KG1 (cell line): ENCODE measurements at regions not wholly inside any gene's neighbourhood (a gene's known extent, or its start where the extent isn't known, plus 50 kb on each side); places are given as distances from the start of the nearest gene placed in this dataset.

ENCODE experiments used
- DNase-seq: peaks from one replicate; lab custom pipeline; 2025; lab: John Stamatoyannopoulos, UW

DNA sequence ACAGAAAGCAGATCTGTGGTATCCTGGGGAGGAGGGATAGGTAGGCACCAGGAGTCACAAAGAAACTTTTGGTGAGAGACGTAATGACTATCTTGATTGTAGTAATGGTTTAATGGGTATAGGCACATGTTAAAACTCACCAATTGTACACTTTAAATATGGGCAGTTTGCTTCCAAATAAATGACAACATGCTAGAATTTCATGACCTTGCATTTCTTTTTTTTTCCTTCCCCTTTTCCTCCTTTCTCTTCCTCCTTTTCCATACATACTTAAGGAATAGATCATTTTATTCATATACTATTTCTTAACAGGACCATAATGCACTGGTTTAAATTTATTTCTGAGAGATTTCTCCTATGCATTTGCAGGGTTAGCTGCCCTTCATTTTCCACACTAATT lies 341.8 kb downstream of the TMEM182 start:
- no peak for DNase-seq

DNA sequence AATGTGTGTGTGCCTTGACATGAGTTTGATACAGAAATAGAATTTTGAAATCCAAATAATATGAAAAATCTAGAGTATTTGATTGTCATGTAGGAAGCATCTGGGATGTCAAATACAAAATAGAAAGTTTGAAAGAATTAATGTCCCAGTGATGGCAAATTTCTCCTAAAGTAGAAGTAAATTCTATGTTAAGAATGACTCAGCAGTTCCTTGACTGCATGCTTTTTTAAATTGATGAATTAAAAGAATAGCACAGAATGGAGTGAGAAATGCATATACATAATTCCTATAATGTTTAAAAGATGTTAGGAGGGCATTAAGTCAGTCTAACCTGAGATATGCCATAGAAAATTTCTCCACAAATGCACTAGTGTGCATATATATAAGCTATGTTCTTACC lies 357.5 kb downstream of the TMEM182 start:
- no peak for DNase-seq

GRCh38 chr2:103121106-103121505 lies 359.3 kb downstream of the TMEM182 start:
- DNase-seq = no peak

- DNase-seq = no peak
Observed at GRCh38 chr2:103123516-103123915, 361.7 kb downstream of the TMEM182 start.

DNA sequence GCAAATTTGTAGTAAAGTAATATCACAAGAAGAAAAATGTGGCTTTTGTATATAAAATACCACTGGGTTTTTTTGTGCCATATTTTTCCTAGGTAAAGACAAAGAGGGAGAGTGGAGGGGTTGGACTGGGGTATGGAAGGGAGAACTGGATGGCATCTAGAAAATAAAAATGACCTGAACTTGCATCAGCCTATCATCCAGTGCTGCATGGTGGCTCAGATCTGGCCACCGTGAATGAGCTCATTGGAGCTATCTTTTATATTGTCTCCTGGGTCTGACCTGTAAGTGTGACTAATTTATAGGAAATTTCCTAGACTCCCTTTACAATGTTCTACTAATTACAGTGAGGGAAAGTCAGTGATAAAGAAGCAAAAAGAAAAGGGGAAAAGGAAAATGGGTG lies 369.0 kb downstream of the TMEM182 start:
- DNase-seq = no peak

- no peak for DNase-seq
Observed at GRCh38 chr2:103132536-103133217, 370.8 kb downstream of the TMEM182 start.

DNA sequence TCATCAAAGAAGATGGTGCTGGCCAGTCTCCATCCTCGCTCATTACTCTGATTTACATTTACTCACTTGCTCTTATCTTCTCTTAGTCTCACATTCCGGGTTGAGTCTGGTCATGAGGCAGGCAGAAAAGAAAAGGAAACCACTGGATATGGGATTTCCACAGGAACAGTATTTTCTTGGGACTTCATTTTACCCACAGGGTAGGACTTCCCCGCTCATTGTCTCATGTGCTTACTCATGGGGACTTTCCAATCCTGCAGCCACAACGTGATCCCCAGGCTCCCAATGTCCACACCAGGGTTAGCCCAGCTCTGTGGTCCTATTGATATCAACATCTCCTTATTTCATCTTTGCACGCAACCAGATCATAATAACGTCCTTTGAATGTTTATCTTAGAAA lies 373.8 kb downstream of the TMEM182 start:
- no peak for DNase-seq

- DNase-seq = peak; percentile 17
Observed at GRCh38 chr2:103138123-103138901, 376.5 kb downstream of the TMEM182 start.

DNA sequence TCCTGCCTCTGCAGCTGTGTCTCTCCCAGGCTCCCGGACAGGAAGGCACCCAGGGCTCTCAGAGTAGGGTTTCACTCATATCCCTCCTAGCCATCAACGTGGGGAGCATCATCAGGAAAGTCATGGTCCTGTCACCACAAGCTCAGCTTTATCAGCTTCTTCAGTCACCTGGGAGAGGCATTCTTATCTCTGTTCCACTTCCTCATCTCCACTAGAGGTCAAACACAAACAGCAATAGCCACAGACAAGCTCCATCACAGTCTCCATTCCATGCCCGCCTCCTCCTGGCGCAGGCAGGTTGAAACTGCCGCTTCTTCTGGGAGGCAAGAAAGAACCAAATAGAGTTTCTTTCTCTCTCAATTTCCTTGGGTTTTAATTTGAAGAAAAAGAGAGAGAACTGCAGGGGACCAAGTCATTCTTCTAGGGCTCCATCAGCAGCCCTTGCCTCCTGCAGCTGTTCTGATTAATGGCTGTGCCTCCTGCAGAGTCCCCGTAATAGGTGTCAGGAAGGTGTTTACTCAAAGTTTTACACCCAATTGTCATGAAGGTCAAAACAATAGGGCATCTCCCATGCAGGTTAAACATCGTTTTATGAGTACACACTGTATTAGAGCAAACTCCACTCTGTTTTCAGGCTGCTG lies 377.9 kb downstream of the TMEM182 start:
- DNase-seq = no peak

DNA sequence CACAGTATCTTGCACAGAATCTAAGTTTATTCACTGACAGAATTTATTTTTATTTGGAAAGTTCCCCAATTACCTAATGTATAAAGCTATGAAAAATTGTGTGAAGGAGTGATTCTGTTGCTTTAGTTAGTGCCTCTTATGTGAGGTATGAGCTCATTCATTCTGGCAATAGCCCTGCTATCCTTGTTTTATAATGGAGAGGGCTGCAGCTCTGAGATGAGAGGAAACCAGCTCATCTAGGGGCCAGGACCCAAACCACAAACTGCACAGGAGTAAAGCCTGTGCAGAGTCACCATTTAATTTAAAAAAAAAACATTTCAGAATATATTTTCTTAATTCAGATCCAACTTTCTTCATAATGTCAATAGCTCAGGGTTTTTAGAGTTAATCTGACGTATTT lies 383.0 kb downstream of the TMEM182 start:
- DNase-seq = no peak

DNA sequence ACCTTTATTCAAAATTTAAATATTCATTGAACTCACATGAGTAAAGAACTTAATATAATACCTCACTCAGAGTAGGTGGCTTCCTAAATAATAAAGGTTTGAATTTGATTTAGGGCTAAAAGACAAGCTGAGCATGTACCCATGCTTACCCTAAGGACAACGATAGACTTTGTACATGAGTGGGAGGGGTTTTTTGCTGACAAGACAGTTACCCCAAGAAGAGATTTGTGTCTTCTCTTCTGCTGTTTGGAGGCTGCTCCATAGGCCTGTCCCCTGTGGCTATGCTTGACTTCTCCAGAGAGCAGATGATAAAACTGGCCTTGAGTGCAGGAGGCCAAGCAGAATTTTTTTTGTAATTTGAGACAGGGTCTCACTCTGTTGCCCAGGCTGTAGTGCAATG lies 383.9 kb downstream of the TMEM182 start:
- DNase-seq = no peak

DNA sequence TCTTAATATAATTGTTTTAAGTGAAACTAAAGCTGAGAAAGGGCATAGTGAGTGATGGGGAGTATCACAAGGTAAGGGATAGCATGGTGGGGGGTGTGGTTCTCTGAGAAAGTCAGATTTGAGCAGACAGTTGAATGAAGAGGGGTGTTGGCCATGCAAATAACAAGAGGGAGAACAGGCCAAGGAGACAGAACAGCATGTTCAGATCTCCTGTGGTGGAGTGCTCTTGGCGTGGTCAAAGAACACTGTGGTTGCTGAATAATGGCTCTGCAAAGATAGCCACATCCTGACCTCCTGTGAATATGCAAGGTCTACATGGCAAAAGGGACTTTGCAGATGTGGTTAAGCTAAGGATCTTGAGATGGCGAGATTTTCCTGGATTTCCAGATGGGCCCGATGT lies 389.2 kb downstream of the TMEM182 start:
- no peak for DNase-seq

DNA sequence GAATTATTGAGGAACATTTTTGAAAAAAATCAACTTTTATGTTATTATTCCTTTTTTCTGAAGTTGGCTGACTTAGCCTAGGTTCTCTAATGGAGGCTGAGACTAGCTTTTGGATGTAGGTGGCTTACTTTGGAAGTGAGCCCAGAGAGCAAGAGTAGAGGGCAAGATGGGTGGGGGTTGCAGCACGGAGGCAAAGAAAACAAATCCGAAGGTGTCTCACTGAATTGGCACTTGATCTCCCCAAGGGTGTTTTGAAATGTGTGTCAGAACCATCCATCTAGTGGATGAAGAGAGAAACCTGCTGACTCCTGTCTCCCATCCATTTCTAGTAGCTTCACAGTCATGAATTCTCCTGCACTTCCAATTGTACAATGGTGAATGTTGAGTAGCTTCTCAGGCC lies 390.7 kb downstream of the TMEM182 start:
- no peak for DNase-seq

DNA sequence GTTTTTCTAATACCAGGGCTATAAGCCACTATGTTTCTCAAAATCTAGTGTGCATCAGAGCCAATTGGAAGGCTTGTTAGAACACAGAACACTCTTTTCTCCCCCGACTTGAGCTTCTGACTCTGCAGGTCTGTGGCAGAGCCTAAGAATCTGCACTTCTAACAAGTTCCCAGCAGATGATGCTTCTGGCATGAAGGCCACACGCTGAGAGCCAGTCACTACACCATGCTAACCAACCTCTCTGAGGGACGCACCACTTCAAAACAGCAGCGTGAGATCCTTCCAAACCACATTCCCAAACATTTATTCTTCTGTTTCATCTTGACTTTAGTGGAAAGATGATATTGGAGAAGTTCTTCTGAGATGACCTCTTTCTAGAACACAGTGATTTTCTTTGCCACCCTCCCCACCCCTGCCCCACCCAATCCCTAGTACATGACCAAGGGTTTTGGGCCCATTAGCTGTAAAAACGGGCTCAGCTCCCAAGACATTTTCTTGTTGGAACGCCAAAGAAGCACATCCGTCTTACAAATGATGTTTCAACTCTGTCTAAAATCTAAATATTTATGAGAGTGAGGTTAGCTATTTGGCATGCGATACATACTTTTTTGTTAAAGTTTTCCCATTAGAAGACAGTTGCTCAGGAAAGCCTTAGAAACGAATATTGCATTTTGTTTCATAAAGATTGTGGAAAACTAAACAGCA lies 391.9 kb downstream of the TMEM182 start:
- DNase-seq = no peak

GRCh38 chr2:103155308-103155707 lies 393.5 kb downstream of the TMEM182 start:
- DNase-seq = no peak

DNA sequence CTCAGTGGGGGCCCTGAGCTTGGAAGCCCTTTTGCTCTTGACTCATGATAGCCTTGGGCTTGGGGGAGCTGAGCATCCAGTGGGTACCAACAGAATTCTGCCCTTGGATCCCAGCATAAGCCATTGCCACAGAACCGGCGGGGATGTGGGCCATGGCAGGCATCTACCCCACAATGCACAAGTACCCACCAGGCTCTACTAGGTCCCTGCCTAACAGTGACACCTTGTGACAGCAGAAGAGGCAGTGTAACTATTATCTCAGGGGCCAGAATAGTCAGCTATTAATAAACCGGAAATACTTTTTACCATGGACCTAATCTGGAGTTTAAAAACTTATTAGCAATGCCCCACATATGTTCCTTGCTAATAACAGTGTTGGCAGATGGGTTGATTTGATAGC lies 397.2 kb downstream of the TMEM182 start:
- DNase-seq = no peak

GRCh38 chr2:103161456-103162289 lies 399.8 kb downstream of the TMEM182 start:
- peak; percentile 31 for DNase-seq

GRCh38 chr2:103164748-103165147 lies 402.9 kb downstream of the TMEM182 start:
- no peak for DNase-seq

GRCh38 chr2:103165836-103166235 lies 404.0 kb downstream of the TMEM182 start:
- no peak for DNase-seq

GRCh38 chr2:103166456-103167324 lies 404.9 kb downstream of the TMEM182 start:
- no peak for DNase-seq

GRCh38 chr2:103167599-103167998 lies 405.8 kb downstream of the TMEM182 start:
- DNase-seq = no peak
